Ishikawa (cell line): ENCODE measurements at regions not wholly inside any gene's neighbourhood (a gene's known extent, or its start where the extent isn't known, plus 50 kb on each side); places are given as distances from the start of the nearest gene placed in this dataset.

ENCODE experiments used
- CEBPB ChIP-seq: IDR thresholded peaks from 2 replicates; pipeline ENCODE4 v1.6.1; 2012
- EGR1 ChIP-seq: IDR thresholded peaks from 2 replicates; pipeline ENCODE4 v1.6.1; 2012
- EP300 ChIP-seq: IDR thresholded peaks from 2 replicates; pipeline ENCODE4 v1.6.1; 2012; ENCODE audit warnings: borderline replicate concordance
- FOXM1 ChIP-seq: IDR thresholded peaks from 2 replicates; pipeline ENCODE4 v1.6.1; 2012; ENCODE audit warnings: low read depth, borderline replicate concordance
- NFIC ChIP-seq: IDR thresholded peaks from 2 replicates; pipeline ENCODE4 v1.6.1; 2012
- RAD21 ChIP-seq: IDR thresholded peaks from 2 replicates; pipeline ENCODE4 v1.6.1; 2012; ENCODE audit warnings: low read depth
- TAF1 ChIP-seq: IDR thresholded peaks from 2 replicates; pipeline ENCODE4 v1.6.1; 2012; ENCODE audit warnings: low read depth, mild to moderate bottlenecking
- TCF12 ChIP-seq: IDR thresholded peaks from 2 replicates; pipeline ENCODE4 v1.6.1; 2012; ENCODE audit warnings: low read depth
- YY1 ChIP-seq: IDR thresholded peaks from 2 replicates; pipeline ENCODE4 v1.6.1; 2012; ENCODE audit warnings: low read depth
- TF ChIP-seq, protein P1 (sequence below): IDR thresholded peaks from 2 replicates; pipeline ENCODE4 v1.6.1; 2012
- TF ChIP-seq, protein P2 (sequence below): IDR thresholded peaks from 2 replicates; pipeline ENCODE4 v1.6.1; 2012; ENCODE audit warnings: low read depth, mild to moderate bottlenecking
- TF ChIP-seq, protein P3 (sequence below): IDR thresholded peaks from 2 replicates; pipeline ENCODE4 v1.6.1; 2012

DNA sequence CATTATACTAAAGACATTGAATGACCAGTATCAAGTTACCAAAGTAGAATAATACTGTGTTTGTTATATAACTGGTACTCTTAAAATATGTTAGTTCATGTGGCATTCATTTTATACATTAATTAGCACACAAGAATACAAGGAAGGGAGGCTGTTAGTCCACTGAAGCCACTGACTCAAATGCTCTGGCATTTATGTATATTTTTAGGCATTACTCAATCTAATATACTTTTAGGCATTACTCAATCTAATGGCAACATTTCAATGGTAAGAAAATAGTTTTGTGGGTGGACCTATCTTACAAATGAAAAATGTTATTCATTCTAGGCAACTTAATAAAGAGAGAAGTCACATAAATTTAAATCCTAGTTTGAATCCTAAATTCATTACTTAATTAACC lies 874.4 kb upstream of the USP15 start:
- TF ChIP-seq, protein P1, sequence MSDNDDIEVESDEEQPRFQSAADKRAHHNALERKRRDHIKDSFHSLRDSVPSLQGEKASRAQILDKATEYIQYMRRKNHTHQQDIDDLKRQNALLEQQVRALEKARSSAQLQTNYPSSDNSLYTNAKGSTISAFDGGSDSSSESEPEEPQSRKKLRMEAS = no peak
- TF ChIP-seq RAD21 = no peak
- no peak for TF ChIP-seq CEBPB
- TF ChIP-seq, protein P2, sequence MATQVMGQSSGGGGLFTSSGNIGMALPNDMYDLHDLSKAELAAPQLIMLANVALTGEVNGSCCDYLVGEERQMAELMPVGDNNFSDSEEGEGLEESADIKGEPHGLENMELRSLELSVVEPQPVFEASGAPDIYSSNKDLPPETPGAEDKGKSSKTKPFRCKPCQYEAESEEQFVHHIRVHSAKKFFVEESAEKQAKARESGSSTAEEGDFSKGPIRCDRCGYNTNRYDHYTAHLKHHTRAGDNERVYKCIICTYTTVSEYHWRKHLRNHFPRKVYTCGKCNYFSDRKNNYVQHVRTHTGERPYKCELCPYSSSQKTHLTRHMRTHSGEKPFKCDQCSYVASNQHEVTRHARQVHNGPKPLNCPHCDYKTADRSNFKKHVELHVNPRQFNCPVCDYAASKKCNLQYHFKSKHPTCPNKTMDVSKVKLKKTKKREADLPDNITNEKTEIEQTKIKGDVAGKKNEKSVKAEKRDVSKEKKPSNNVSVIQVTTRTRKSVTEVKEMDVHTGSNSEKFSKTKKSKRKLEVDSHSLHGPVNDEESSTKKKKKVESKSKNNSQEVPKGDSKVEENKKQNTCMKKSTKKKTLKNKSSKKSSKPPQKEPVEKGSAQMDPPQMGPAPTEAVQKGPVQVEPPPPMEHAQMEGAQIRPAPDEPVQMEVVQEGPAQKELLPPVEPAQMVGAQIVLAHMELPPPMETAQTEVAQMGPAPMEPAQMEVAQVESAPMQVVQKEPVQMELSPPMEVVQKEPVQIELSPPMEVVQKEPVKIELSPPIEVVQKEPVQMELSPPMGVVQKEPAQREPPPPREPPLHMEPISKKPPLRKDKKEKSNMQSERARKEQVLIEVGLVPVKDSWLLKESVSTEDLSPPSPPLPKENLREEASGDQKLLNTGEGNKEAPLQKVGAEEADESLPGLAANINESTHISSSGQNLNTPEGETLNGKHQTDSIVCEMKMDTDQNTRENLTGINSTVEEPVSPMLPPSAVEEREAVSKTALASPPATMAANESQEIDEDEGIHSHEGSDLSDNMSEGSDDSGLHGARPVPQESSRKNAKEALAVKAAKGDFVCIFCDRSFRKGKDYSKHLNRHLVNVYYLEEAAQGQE = no peak
- TF ChIP-seq, protein P3, sequence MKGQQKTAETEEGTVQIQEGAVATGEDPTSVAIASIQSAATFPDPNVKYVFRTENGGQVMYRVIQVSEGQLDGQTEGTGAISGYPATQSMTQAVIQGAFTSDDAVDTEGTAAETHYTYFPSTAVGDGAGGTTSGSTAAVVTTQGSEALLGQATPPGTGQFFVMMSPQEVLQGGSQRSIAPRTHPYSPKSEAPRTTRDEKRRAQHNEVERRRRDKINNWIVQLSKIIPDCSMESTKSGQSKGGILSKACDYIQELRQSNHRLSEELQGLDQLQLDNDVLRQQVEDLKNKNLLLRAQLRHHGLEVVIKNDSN = no peak
- TF ChIP-seq EP300 = no peak
- no peak for TF ChIP-seq TAF1
- no peak for TF ChIP-seq FOXM1
- TF ChIP-seq EGR1 = no peak
- no peak for TF ChIP-seq YY1
- no peak for TF ChIP-seq TCF12
- TF ChIP-seq NFIC = no peak
